ENCODE measurements at regions not wholly inside any gene's neighbourhood (a gene's known extent, or its start where the extent isn't known, plus 50 kb on each side); places are given as distances from the start of the nearest gene placed in this dataset.

DNA sequence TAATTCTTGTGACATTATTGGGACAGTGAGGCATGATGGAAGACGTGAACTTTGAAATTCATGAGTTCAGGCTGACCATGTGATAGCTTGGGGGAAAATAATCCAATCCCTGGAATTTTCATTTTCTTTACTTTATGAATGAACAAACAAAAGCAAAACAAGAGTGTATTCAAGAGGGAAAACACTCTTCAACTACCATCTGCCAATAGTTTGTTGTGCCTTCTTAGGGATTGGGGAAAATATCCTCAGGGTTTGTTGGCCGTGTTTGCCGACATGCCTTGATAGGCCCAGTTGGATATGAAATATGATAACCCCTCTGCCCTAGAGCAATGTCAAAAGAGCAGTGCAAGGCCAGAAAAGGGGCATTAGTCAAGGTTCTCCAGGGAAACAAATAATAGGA lies 80.8 kb upstream of the CLNK start:
- Histone ChIP-seq H3K27ac (no peak overlapping the region), H3K4me3 (no peak overlapping the region), H3K27me3 (no peaks in the 10 kb centered on the region), H3K4me1 (no peaks in the 10 kb centered on the region), H3K36me3 (no peaks in the 10 kb centered on the region), H3K9me3 (no peaks in the 10 kb centered on the region)
- TF ChIP-seq POLR2AphosphoS5 (IDR thresholded peaks at IDR 0.05) = no peak
- no peak for TF ChIP-seq EP300 (IDR thresholded peaks at IDR 0.05)
- no peak for TF ChIP-seq POLR2A (IDR thresholded peaks at IDR 0.05)
- TF ChIP-seq, protein P1, sequence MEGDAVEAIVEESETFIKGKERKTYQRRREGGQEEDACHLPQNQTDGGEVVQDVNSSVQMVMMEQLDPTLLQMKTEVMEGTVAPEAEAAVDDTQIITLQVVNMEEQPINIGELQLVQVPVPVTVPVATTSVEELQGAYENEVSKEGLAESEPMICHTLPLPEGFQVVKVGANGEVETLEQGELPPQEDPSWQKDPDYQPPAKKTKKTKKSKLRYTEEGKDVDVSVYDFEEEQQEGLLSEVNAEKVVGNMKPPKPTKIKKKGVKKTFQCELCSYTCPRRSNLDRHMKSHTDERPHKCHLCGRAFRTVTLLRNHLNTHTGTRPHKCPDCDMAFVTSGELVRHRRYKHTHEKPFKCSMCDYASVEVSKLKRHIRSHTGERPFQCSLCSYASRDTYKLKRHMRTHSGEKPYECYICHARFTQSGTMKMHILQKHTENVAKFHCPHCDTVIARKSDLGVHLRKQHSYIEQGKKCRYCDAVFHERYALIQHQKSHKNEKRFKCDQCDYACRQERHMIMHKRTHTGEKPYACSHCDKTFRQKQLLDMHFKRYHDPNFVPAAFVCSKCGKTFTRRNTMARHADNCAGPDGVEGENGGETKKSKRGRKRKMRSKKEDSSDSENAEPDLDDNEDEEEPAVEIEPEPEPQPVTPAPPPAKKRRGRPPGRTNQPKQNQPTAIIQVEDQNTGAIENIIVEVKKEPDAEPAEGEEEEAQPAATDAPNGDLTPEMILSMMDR (IDR thresholded peaks at IDR 0.05) = no peak
- WGBS, 2 donors (ENCODE audit: low coverage in 1 of 2) = 67% methylated on average over 3 of the region's 3 CpGs; no CpG with 5 or more reads in 1 of the 2 donors
- ATAC-seq = no peak

DNA sequence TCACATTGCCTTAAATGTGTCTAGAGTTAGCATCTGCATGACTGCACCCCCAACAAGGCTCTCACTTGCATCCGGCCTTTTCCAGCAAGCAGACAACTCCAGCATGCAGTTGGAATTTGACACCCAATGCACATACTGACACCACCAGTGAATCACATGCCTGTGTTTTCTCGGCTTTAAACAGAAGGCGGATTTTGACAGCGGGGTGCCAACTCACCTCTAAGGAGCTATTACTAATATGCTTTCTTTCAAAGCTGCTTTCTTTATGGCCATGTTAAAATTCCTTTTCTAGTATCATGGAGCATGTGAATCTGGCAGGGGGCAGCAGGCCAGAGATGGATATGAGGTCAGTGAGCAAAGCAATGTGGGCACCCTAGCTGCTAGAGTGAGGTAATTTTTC lies 78.0 kb upstream of the CLNK start:
- no peaks in the 10 kb centered on the region for H3K4me1 ChIP-seq
- H3K27ac ChIP-seq = no peak overlapping the region
- H3K27me3 ChIP-seq = no peaks in the 10 kb centered on the region
- no peak overlapping the region for H3K4me3 ChIP-seq
- no peaks in the 10 kb centered on the region for H3K9me3 ChIP-seq
- TF ChIP-seq POLR2AphosphoS5 (IDR thresholded peaks at IDR 0.05) = no peak
- TF ChIP-seq, protein P1 (IDR thresholded peaks at IDR 0.05) = no peak
- TF ChIP-seq POLR2A (IDR thresholded peaks at IDR 0.05) = no peak
- no peak for TF ChIP-seq EP300 (IDR thresholded peaks at IDR 0.05)
- WGBS, 2 donors (ENCODE audit: low coverage in 1 of 2) = 31 to 40% methylated on average over 2 to 3 of the region's 4 CpGs
- no peak for ATAC-seq
- H3K36me3 ChIP-seq = no peaks in the 10 kb centered on the region

DNA sequence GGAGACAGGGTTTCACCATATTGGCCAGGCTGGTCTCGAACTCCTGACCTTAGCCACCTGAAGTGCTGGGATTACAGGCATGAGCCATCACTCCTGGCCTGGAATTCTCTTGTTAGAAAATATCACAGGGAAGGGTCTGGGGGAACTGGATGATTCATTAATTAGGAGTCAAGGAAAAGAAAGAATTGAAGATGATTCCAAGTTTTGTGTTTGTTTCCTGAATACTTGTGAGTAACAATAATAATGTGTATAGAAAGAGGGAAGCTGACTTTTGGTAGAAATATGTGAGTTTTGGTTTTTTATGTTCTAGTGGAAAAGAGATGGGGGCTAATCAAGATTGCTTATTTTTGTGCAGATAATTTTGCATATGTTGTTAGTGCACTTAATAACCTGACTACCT lies 77.3 kb upstream of the CLNK start:
- WGBS, 2 donors (ENCODE audit: low coverage in 1 of 2) = 100% methylated on average over 1 of the region's 1 CpG; no CpG with 5 or more reads in 1 of the 2 donors
- ATAC-seq = no peak
- H3K36me3 ChIP-seq = no peaks in the 10 kb centered on the region
- no peak overlapping the region for H3K4me3 ChIP-seq
- TF ChIP-seq EP300 (IDR thresholded peaks at IDR 0.05) (no peak), POLR2A (IDR thresholded peaks at IDR 0.05) (no peak), POLR2AphosphoS5 (IDR thresholded peaks at IDR 0.05) (no peak)
- TF ChIP-seq, protein P1 (IDR thresholded peaks at IDR 0.05) = no peak
- H3K27ac ChIP-seq = no peak overlapping the region
- H3K9me3 ChIP-seq = no peaks in the 10 kb centered on the region
- H3K27me3 ChIP-seq = no peaks in the 10 kb centered on the region
- H3K4me1 ChIP-seq = no peaks in the 10 kb centered on the region

DNA sequence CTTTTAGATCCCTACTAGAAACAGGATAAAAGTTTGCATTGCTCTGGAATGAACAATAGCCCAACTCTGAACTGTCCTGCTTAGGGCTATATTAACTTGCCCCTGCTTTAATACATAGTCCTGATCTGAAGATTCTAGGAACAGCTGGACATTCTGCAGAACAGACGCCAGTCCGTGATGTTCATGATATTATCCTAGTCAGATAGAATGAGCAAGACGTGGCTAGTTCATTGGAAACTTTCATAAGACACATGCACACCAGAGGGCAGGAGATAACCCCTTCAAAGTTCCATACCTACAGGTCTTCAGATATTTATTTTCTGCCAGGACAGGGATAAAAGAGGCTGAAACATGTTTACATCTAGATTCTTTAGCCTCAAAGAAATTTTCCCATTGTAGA lies 75.5 kb upstream of the CLNK start:
- H3K27me3 ChIP-seq = no peaks in the 10 kb centered on the region
- no peaks in the 10 kb centered on the region for H3K36me3 ChIP-seq
- no peaks in the 10 kb centered on the region for H3K9me3 ChIP-seq
- no peak overlapping the region for H3K4me3 ChIP-seq
- TF ChIP-seq POLR2AphosphoS5 (IDR thresholded peaks at IDR 0.05) (no peak), EP300 (IDR thresholded peaks at IDR 0.05) (no peak), POLR2A (IDR thresholded peaks at IDR 0.05) (no peak)
- TF ChIP-seq, protein P1 (IDR thresholded peaks at IDR 0.05) = no peak
- 66 to 86% methylated on average over 3 of the region's 3 CpGs for WGBS, 2 donors (ENCODE audit: low coverage in 1 of 2)
- no peak overlapping the region for H3K27ac ChIP-seq
- ATAC-seq = no peak
- no peaks in the 10 kb centered on the region for H3K4me1 ChIP-seq

DNA sequence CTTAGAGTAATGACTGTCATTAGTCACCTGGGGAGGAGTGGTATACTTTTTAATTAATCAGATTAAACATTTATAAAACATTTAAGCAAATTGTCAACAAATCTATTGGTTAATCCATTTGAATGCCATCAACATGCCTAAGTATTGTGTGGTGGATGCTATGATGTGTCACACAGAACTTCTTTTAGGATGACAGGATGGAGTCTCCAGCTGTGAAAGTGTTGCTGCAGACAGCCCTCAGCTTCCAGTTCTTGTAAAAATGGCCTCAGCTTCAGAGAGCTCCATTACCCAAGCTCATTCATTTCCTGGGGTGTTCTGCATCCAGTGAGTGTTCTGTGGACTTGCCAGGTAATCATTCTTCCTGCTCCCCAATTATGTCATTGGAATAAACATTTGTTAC lies 74.3 kb upstream of the CLNK start:
- H3K4me1 ChIP-seq = no peaks in the 10 kb centered on the region
- no peak for ATAC-seq
- no peaks in the 10 kb centered on the region for H3K36me3 ChIP-seq
- TF ChIP-seq, protein P1 (IDR thresholded peaks at IDR 0.05) = no peak
- TF ChIP-seq EP300 (IDR thresholded peaks at IDR 0.05) (no peak), POLR2AphosphoS5 (IDR thresholded peaks at IDR 0.05) (no peak), POLR2A (IDR thresholded peaks at IDR 0.05) (no peak)
- H3K4me3 ChIP-seq = no peak overlapping the region
- H3K9me3 ChIP-seq = no peaks in the 10 kb centered on the region
- no peaks in the 10 kb centered on the region for H3K27me3 ChIP-seq
- H3K27ac ChIP-seq = no peak overlapping the region

All from gastroesophageal sphincter (tissue), 4 donors.